OCI-LY1 (cell line): ENCODE measurements at regions not wholly inside any gene's neighbourhood (a gene's known extent, or its start where the extent isn't known, plus 50 kb on each side); places are given as distances from the start of the nearest gene placed in this dataset.

Experiments
- EZH2 ChIP-seq: fragments of 200-600 bp; sonication (generic), shearing (Covaris generic); IDR thresholded peaks from 2 replicates; pipeline ENCODE4 v1.8.0; 2017; ENCODE audit warnings: borderline replicate concordance, mixed run types, mild to moderate bottlenecking, antibody characterized with exemption, low read length, moderate library complexity, mixed read lengths
- TF ChIP-seq, protein P1 (sequence below): fragments of 200-600 bp; sonication (generic), shearing (Covaris generic); IDR thresholded peaks from 2 replicates; pipeline ENCODE4 v1.5.1; 2017; ENCODE audit warnings: mild to moderate bottlenecking, antibody characterized with exemption, low read length, moderate library complexity, mixed read lengths

DNA sequence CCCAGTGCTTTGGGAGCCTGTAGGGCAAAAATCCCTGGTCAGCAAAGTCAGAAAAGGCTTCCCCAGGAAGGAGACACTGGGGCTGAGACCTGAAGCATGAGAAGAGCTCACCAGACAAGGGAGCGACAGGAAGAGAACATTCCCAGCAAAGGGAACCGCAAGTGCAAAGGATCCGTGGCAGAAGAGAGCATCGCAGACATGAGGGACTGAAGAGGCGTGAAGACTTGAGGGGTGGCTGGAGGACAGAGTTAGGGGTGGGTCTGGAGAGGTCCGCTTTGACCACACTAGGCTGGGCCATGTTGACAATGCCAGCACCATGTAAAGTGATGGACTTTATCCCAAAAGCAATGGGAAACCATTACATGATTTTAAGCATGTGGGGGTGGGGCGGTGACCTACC is 128.1 kb upstream of the IRX3 start:
- TF ChIP-seq, protein P1, sequence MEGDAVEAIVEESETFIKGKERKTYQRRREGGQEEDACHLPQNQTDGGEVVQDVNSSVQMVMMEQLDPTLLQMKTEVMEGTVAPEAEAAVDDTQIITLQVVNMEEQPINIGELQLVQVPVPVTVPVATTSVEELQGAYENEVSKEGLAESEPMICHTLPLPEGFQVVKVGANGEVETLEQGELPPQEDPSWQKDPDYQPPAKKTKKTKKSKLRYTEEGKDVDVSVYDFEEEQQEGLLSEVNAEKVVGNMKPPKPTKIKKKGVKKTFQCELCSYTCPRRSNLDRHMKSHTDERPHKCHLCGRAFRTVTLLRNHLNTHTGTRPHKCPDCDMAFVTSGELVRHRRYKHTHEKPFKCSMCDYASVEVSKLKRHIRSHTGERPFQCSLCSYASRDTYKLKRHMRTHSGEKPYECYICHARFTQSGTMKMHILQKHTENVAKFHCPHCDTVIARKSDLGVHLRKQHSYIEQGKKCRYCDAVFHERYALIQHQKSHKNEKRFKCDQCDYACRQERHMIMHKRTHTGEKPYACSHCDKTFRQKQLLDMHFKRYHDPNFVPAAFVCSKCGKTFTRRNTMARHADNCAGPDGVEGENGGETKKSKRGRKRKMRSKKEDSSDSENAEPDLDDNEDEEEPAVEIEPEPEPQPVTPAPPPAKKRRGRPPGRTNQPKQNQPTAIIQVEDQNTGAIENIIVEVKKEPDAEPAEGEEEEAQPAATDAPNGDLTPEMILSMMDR: no peak
- no peak for TF ChIP-seq EZH2
